Ectodermal cell (in vitro differentiated cells): ENCODE measurements at regions not wholly inside any gene's neighbourhood (a gene's known extent, or its start where the extent isn't known, plus 50 kb on each side); places are given as distances from the start of the nearest gene placed in this dataset.

Source experiments
- H3K27ac ChIP-seq: 2 replicates; pipeline ENCODE4 v1.7.0; 2013; ENCODE audit warnings: mild to moderate bottlenecking, low read depth, low read length; ENCODE audit not compliant: insufficient read depth, poor library complexity, severe bottlenecking
- H3K27me3 ChIP-seq: 2 replicates; pipeline ENCODE4 v1.7.0; 2013; ENCODE audit warnings: mild to moderate bottlenecking, low read length; ENCODE audit not compliant: insufficient read depth, control insufficient read depth, poor library complexity, severe bottlenecking
- H3K36me3 ChIP-seq: one replicate; pipeline ENCODE4 v1.7.0; 2013; ENCODE audit warnings: low read length; ENCODE audit not compliant: control insufficient read depth, insufficient read depth
- H3K4me1 ChIP-seq: one replicate; pipeline ENCODE4 v1.7.0; 2013; ENCODE audit warnings: low read length; ENCODE audit not compliant: control insufficient read depth, insufficient read depth
- H3K4me3 ChIP-seq: 2 replicates; pipeline ENCODE4 v1.7.0; 2013; ENCODE audit warnings: low read depth, low read length, control low read depth; ENCODE audit not compliant: insufficient read depth
- H3K9me3 ChIP-seq: 2 replicates; pipeline ENCODE4 v1.7.0; 2013; ENCODE audit warnings: mild to moderate bottlenecking, low read length, moderate library complexity; ENCODE audit not compliant: control insufficient read depth
- WGBS, 2 experiments: methylation state at CpG; one replicate each; pipeline ENCODE4 v1.1.7; 2013; ENCODE audit warnings: missing lambda C conversion rate in 2 of 2; 5-methylcytosine and 5-hydroxymethylcytosine counted together

GRCh38 chr14:56881181-56881580 is 70.9 kb upstream of the OTX2 start:
- H3K9me3 ChIP-seq, result no peaks in the 10 kb centered on the region
- H3K36me3 ChIP-seq, result no peaks in the 10 kb centered on the region
- H3K4me1 ChIP-seq, result peaks cover 9% of the 10 kb centered on the region
- no peaks in the 10 kb centered on the region for H3K27me3 ChIP-seq
- WGBS, 2 experiments, result 93 to 95% methylated on average over 3 of the region's 3 CpGs
- no peak overlapping the region for H3K4me3 ChIP-seq
- H3K27ac ChIP-seq, result no peak overlapping the region

- WGBS, 2 experiments, result 95 to 97% methylated on average over 2 of the region's 2 CpGs
- H3K9me3 ChIP-seq, result no peaks in the 10 kb centered on the region
- no peaks in the 10 kb centered on the region for H3K27me3 ChIP-seq
- H3K27ac ChIP-seq, result no peak overlapping the region
- no peak overlapping the region for H3K4me3 ChIP-seq
- H3K4me1 ChIP-seq, result no peaks in the 10 kb centered on the region
- no peaks in the 10 kb centered on the region for H3K36me3 ChIP-seq
Measured at GRCh38 chr14:56878766-56879165, 68.5 kb upstream of the OTX2 start.

GRCh38 chr14:56875104-56875675 is 64.9 kb upstream of the OTX2 start:
- Histone ChIP-seq H3K4me1 (no peaks in the 10 kb centered on the region), H3K9me3 (no peaks in the 10 kb centered on the region), H3K27me3 (no peaks in the 10 kb centered on the region), H3K36me3 (no peaks in the 10 kb centered on the region), H3K4me3 (no peak overlapping the region), H3K27ac (no peak overlapping the region)
- WGBS, 2 experiments, result 92 to 94% methylated on average over 4 of the region's 4 CpGs

- no peaks in the 10 kb centered on the region for H3K9me3 ChIP-seq
- no peak overlapping the region for H3K27ac ChIP-seq
- WGBS, 2 experiments, result 34 to 36% methylated on average over 5 of the region's 5 CpGs
- no peaks in the 10 kb centered on the region for H3K27me3 ChIP-seq
- H3K4me3 ChIP-seq, result no peak overlapping the region
- no peaks in the 10 kb centered on the region for H3K36me3 ChIP-seq
- no peaks in the 10 kb centered on the region for H3K4me1 ChIP-seq
Measured at GRCh38 chr14:56874375-56874774, 64.1 kb upstream of the OTX2 start.

- Histone ChIP-seq H3K27me3 (no peaks in the 10 kb centered on the region), H3K4me3 (no peak overlapping the region), H3K4me1 (no peaks in the 10 kb centered on the region), H3K36me3 (no peaks in the 10 kb centered on the region), H3K9me3 (no peaks in the 10 kb centered on the region), H3K27ac (no peak overlapping the region)
- 95% methylated on average over 2 of the region's 2 CpGs for WGBS, 2 experiments
Measured at GRCh38 chr14:56870336-56870735, 60.1 kb upstream of the OTX2 start.

DNA sequence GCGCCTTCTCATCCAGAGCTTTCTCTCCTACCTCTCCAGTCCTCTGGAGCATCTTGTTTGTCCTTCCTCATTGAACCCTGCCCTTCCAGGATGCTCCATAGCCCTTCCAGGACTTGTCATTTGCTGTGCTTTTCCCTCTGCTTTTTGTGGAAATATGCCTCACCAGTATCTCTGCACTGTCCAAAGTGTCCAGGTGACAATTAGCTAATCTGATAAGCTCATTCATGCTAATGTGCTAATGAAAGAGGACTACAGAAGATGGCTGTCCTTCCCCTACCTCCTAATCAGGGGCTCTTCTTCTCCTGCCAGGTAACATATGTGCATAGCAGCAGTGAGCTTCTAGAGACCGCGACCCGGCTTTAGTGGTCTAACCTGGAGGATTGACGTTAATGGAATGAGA is 58.4 kb upstream of the OTX2 start:
- Histone ChIP-seq H3K4me1 (no peaks in the 10 kb centered on the region), H3K4me3 (no peak overlapping the region), H3K27me3 (no peaks in the 10 kb centered on the region), H3K27ac (no peak overlapping the region), H3K9me3 (no peaks in the 10 kb centered on the region), H3K36me3 (no peaks in the 10 kb centered on the region)
- WGBS, 2 experiments, result 93% methylated on average over 5 of the region's 5 CpGs

- peaks cover 9% of the 10 kb centered on the region for H3K4me1 ChIP-seq
- no peaks in the 10 kb centered on the region for H3K36me3 ChIP-seq
- no peaks in the 10 kb centered on the region for H3K9me3 ChIP-seq
- H3K4me3 ChIP-seq, result no peak overlapping the region
- 62 to 69% methylated on average over 4 to 5 of the region's 5 CpGs for WGBS, 2 experiments
- no peak overlapping the region for H3K27ac ChIP-seq
- H3K27me3 ChIP-seq, result peaks cover 13% of the 10 kb centered on the region
Measured at GRCh38 chr14:56862836-56863235, 52.6 kb upstream of the OTX2 start.

DNA sequence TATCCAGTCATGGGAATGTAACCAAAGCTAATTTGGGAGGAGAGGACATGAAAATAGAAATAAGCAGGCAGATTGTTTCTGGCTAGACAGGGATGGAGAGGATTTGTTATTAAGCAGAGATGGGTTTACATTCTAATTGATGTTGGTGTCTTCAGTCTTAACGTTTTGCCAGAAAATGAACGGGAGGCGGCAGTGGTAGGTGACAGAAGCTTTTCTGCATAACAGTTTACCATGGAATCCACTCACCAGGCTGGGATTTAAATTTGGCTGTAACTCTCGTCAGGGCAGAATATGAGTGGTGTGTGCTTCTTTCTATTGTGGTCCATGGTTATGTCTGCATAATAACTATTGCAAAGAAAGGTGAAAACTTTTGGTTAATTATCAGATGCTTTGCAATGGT is 50.2 kb upstream of the OTX2 start:
- Histone ChIP-seq H3K4me3 (no peak overlapping the region), H3K4me1 (peaks cover 27% of the 10 kb centered on the region), H3K27ac (no peak overlapping the region), H3K36me3 (no peaks in the 10 kb centered on the region), H3K9me3 (no peaks in the 10 kb centered on the region), H3K27me3 (peaks cover 20% of the 10 kb centered on the region)
- 58 to 66% methylated on average over 4 of the region's 4 CpGs for WGBS, 2 experiments
